GM23338 (cell line): ENCODE measurements at regions not wholly inside any gene's neighbourhood (a gene's known extent, or its start where the extent isn't known, plus 50 kb on each side); places are given as distances from the start of the nearest gene placed in this dataset.
A peak's percentile ranks its signal among the peaks of the same experiment; 100 is the strongest.

ENCODE experiments used
- ATAC-seq: fragments of 200-7000 bp; cut with Tn5 transposase; 3 replicates; pipeline ENCODE4 v1.9.1; 2020
- DNase-seq: peaks from one replicate; pipeline ENCODE4 v3.0.0-alpha.2; 2015; ENCODE audit warnings: low spot score
- H2AFZ ChIP-seq: fragments of 200-600 bp; sonication (generic); 2 replicates; pipeline ENCODE4 v1.8.0; 2016; ENCODE audit warnings: antibody characterized with exemption, mild to moderate bottlenecking, moderate library complexity
- H3F3A ChIP-seq: fragments of 200-600 bp; sonication (generic); replicated peaks from 2 replicates; pipeline ENCODE4 v1.8.0; 2017; ENCODE audit warnings: antibody characterized with exemption, mixed run types, low read depth
- H3K27ac ChIP-seq: fragments of 200-600 bp; sonication (generic); 2 replicates; pipeline ENCODE4 v1.6.1; 2016; ENCODE audit warnings: low read depth
- H3K27me3 ChIP-seq: fragments of 200-600 bp; sonication (generic); 2 replicates; pipeline ENCODE4 v1.8.0; 2016; ENCODE audit warnings: mild to moderate bottlenecking, mixed run types, moderate library complexity; ENCODE audit not compliant: insufficient read depth
- H3K36me3 ChIP-seq: fragments of 200-600 bp; sonication (generic); 2 replicates; pipeline ENCODE4 v1.8.0; 2016; ENCODE audit warnings: mild to moderate bottlenecking; ENCODE audit not compliant: insufficient read depth
- H3K4me1 ChIP-seq: fragments of 200-600 bp; sonication (generic); 2 replicates; pipeline ENCODE4 v1.8.0; 2016; ENCODE audit warnings: mild to moderate bottlenecking, moderate library complexity; ENCODE audit not compliant: insufficient read depth
- H3K4me2 ChIP-seq: fragments of 200-600 bp; sonication (generic); 2 replicates; pipeline ENCODE4 v1.7.1; 2017; ENCODE audit warnings: mixed run types
- H3K4me3 ChIP-seq: fragments of 200-600 bp; sonication (generic); 2 replicates; pipeline ENCODE4 v1.6.1; 2016; ENCODE audit warnings: mixed run types
- H3K79me2 ChIP-seq: fragments of 200-600 bp; sonication (generic); replicated peaks from 2 replicates; pipeline ENCODE4 v1.8.0; 2017; ENCODE audit warnings: mild to moderate bottlenecking; ENCODE audit not compliant: insufficient read depth
- H3K9me2 ChIP-seq: fragments of 200-600 bp; sonication (generic); 2 replicates; pipeline ENCODE4 v1.8.0; 2017; ENCODE audit not compliant: insufficient read depth
- H4K20me1 ChIP-seq: fragments of 200-600 bp; sonication (generic); replicated peaks from 2 replicates; pipeline ENCODE4 v1.8.0; 2017; ENCODE audit warnings: mild to moderate bottlenecking; ENCODE audit not compliant: insufficient read depth
- H3K27ac Mint-ChIP-seq: 2 replicates; pipeline ENCODE4 v1.8.0; 2020; ENCODE audit warnings: inconsistent platforms, mild to moderate bottlenecking, moderate library complexity, mixed read lengths
- H3K27me3 Mint-ChIP-seq: 3 replicates; pipeline ENCODE4 v1.8.0; 2022; ENCODE audit warnings: low read depth, mild to moderate bottlenecking, moderate library complexity, mixed read lengths, inconsistent platforms; ENCODE audit not compliant: insufficient read depth, poor library complexity
- H3K36me3 Mint-ChIP-seq: 3 replicates; pipeline ENCODE4 v1.8.0; 2021; ENCODE audit warnings: low read depth, mild to moderate bottlenecking, inconsistent platforms, moderate library complexity, mixed read lengths
- H3K4me1 Mint-ChIP-seq: 3 replicates; pipeline ENCODE4 v1.8.0; 2020; ENCODE audit warnings: mild to moderate bottlenecking, inconsistent platforms, mixed read lengths
- H3K4me3 Mint-ChIP-seq: 3 replicates; pipeline ENCODE4 v1.8.0; 2021; ENCODE audit warnings: moderate library complexity, mild to moderate bottlenecking, inconsistent platforms, mixed read lengths
- H3K9me3 Mint-ChIP-seq: 3 replicates; pipeline ENCODE4 v1.8.0; 2020; ENCODE audit warnings: moderate library complexity, mild to moderate bottlenecking, inconsistent platforms, mixed read lengths
- CTCF ChIP-seq, 2 experiments: fragments of 200-600 bp in 1 of 2; sonication (generic) in 1 of 2; conservative IDR thresholded peaks; 2 replicates each; pipeline versions ENCODE4 v1.5.1 to v1.6.1; 2016 to 2017; ENCODE audit warnings: antibody characterized with exemption in 2 of 2, low read depth in 2 of 2, mild to moderate bottlenecking in 2 of 2, moderate library complexity in 1 of 2
- TF ChIP-seq, protein P1 (sequence below): fragments of 250-450 bp; sonication (Bioruptor Pico); IDR thresholded peaks from 2 replicates; pipeline ENCODE4 v1.5.0; 2020; ENCODE audit warnings: mild to moderate bottlenecking, moderate library complexity

- H2AFZ ChIP-seq = 0 out of 2 replicates have a peak overlapping the region, but pooled peaks have one; percentile 28
- DNase-seq (peak; percentile 22), ATAC-seq (peak; percentile 67)
- no peak overlapping the region for H3K4me2 ChIP-seq
- Mint-ChIP-seq H3K4me1 (peaks cover 21% of the 10 kb centered on the region), H3K27me3 (peaks cover 18% of the 10 kb centered on the region), H3K4me3 (no peak overlapping the region), H3K27ac (no peak overlapping the region), H3K9me3 (no peaks in the 10 kb centered on the region), H3K36me3 (no peaks in the 10 kb centered on the region)
- H3F3A ChIP-seq = no peaks in the 10 kb centered on the region
- H4K20me1 ChIP-seq = no peaks in the 10 kb centered on the region
- no peak overlapping the region for H3K27ac ChIP-seq
- TF ChIP-seq CTCF (conservative IDR thresholded peaks at IDR 0.05; ENCODE audit: low read depth in 2 of 2) = peak in 1 of 2 experiments; percentile 36; a peak in 2 of 4 replicates
- TF ChIP-seq, protein P1, sequence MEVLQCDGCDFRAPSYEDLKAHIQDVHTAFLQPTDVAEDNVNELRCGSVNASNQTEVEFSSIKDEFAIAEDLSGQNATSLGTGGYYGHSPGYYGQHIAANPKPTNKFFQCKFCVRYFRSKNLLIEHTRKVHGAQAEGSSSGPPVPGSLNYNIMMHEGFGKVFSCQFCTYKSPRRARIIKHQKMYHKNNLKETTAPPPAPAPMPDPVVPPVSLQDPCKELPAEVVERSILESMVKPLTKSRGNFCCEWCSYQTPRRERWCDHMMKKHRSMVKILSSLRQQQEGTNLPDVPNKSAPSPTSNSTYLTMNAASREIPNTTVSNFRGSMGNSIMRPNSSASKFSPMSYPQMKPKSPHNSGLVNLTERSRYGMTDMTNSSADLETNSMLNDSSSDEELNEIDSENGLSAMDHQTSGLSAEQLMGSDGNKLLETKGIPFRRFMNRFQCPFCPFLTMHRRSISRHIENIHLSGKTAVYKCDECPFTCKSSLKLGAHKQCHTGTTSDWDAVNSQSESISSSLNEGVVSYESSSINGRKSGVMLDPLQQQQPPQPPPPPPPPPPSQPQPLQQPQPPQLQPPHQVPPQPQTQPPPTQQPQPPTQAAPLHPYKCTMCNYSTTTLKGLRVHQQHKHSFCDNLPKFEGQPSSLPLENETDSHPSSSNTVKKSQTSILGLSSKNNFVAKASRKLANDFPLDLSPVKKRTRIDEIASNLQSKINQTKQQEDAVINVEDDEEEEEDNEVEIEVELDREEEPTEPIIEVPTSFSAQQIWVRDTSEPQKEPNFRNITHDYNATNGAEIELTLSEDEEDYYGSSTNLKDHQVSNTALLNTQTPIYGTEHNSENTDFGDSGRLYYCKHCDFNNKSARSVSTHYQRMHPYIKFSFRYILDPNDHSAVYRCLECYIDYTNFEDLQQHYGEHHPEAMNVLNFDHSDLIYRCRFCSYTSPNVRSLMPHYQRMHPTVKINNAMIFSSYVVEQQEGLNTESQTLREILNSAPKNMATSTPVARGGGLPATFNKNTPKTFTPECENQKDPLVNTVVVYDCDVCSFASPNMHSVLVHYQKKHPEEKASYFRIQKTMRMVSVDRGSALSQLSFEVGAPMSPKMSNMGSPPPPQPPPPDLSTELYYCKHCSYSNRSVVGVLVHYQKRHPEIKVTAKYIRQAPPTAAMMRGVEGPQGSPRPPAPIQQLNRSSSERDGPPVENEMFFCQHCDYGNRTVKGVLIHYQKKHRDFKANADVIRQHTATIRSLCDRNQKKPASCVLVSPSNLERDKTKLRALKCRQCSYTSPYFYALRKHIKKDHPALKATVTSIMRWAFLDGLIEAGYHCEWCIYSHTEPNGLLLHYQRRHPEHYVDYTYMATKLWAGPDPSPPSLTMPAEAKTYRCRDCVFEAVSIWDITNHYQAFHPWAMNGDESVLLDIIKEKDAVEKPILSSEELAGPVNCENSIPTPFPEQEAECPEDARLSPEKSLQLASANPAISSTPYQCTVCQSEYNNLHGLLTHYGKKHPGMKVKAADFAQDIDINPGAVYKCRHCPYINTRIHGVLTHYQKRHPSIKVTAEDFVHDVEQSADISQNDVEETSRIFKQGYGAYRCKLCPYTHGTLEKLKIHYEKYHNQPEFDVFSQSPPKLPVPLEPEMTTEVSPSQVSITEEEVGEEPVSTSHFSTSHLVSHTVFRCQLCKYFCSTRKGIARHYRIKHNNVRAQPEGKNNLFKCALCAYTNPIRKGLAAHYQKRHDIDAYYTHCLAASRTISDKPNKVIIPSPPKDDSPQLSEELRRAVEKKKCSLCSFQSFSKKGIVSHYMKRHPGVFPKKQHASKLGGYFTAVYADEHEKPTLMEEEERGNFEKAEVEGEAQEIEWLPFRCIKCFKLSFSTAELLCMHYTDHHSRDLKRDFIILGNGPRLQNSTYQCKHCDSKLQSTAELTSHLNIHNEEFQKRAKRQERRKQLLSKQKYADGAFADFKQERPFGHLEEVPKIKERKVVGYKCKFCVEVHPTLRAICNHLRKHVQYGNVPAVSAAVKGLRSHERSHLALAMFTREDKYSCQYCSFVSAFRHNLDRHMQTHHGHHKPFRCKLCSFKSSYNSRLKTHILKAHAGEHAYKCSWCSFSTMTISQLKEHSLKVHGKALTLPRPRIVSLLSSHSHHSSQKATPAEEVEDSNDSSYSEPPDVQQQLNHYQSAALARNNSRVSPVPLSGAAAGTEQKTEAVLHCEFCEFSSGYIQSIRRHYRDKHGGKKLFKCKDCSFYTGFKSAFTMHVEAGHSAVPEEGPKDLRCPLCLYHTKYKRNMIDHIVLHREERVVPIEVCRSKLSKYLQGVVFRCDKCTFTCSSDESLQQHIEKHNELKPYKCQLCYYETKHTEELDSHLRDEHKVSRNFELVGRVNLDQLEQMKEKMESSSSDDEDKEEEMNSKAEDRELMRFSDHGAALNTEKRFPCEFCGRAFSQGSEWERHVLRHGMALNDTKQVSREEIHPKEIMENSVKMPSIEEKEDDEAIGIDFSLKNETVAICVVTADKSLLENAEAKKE (CRISPR knock-in tag) = no peak
- no peaks in the 10 kb centered on the region for H3K4me1 ChIP-seq
- H3K79me2 ChIP-seq = no peaks in the 10 kb centered on the region
- no peaks in the 10 kb centered on the region for H3K9me2 ChIP-seq
- H3K36me3 ChIP-seq = no peaks in the 10 kb centered on the region
- H3K27me3 ChIP-seq = no peaks in the 10 kb centered on the region
- no peak overlapping the region for H3K4me3 ChIP-seq
Measured at GRCh38 chr17:79248843-79249493, 174.3 kb downstream of the ENGASE start.
